Activated CD4-positive, alpha-beta T cell treated with anti-CD3 and anti-CD28 coated beads, Interleukin-2, amount 50 U/mL, for 1 hour (primary cell): ENCODE measurements at regions not wholly inside any gene's neighbourhood (a gene's known extent, or its start where the extent isn't known, plus 50 kb on each side); places are given as distances from the start of the nearest gene placed in this dataset.

Experiments used
- DNase-seq: peaks from one replicate; pipeline ENCODE4 v3.0.0-alpha.2; 2020

DNA sequence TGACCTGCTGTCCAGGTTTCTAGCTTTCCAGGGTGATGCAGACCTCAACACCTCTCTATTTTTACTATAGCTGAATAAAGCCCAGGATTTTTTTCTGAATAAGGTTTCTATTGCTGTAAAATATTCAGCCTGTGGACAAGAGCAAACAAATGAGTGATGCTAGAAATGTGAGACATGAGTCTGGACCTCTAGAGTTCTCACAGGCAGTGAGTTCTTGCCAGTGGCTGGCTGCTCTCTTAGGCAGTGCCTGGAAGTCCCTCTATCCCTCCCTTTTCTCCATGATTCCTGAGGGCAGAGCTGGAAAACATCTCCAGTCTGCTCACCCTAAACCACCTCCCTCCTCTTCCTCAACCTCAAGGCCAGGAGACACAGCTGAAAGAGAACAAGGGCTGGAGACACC, 793.8 kb upstream of the IGFBP3 start:
- no peak for DNase-seq

DNA sequence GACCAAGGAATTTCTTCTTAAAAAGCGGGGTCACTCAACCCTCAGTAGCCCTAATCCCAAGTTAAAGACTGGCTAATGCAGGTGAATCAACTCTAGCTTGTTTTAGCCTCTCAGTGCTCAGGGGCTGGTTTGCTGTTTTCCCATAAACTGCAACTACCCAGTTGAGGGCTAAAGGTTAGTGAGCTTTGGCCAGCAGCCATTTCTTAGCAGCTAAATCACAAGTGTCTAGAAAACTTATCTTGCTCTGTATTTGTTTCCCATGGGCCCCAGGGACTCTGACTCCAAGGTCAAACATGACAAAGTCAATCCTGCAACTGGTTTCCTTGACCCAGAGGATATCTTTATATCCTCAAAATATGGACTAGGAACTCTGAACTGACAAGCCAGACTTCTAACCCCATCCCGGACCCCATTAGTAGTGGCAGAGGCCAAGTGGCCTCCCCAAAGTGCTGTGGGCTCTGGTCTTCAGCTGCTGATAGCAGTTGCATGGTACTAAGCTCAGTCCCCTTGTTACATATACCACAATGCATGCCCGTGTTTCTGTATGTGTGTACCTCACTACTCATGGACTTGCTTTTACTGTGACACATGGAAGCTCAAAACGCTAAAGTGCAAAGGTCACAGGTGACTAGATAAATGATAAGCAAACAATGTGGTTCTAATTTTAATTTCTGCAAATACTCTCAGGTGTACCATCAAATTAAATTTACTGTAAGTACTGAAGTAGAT, 793.0 kb upstream of the IGFBP3 start:
- DNase-seq = no peak

DNA sequence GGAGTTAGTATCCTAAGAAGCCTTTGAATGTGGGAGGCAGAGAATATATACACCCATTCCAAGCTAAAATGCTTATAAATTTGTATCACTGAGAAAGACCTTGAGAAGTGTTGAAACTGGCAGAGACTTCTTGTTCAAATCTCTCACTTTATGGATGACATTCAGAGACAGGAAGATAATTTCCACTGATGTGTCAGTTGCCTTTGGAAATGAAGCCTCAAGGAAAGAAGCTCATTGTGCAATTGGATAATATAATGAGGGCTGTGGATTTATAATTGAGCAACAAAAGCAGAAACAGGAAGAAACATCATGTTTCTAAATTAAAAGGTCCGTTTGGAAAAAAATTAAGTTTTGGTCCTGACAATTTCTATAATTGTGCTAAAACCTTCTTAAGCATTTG, 789.9 kb upstream of the IGFBP3 start:
- DNase-seq = no peak

DNA sequence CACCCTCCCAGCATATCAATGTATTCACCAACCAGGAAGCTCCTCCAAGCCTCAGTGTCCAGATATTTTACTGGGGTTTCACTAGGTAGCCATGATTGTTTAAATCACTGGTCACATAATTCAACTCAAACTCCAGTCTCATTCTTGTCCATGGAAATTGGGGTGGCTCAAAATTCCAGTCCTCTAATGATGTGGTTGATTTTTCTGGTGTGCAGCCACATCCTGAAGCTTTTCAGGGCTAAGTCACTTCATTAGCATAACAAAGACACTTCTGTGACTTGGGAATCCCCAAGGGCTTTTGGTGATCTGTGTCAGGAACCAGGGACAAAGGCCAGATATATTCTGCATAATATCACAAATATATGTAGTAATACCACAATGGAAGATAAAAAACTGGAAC, 786.9 kb upstream of the IGFBP3 start:
- no peak for DNase-seq

DNA sequence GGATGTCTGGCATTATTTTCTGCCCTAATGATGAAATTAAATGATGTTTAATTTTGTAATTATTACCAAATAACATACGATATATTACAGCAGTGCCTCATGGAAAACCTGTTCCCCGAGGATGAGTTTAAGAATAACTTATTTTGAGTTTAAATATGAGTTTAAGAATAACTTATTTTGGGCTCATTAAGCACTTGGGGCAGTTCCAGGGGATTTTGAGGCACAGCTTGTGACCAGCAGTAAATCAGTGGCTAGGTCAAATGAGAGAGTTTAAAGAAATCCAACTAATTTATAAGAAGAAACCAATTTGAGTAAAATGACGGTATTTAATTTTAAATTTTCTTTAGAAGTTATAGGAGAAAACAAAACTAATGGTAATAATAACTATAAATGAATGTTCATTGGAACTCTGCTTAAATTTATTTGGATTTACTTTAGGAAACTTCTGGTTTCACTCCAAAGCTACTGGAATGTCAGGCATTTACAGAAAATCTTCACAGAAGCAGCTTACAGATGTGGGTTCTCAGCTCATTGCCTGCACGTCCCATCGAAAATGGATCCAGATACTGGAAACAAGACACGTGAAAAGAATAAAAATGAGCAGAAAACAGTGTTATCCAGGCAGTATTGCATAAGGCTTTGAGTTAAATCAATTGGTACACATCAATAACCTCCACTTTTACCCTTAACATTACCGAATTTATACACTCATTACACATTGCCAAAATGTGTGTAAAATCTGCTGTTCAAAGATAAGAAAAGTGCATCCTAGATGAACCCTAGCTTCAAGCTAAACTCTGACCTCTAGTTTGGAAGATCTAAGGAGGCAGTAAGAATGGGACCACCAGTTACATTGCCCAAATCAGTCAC, 784.5 kb upstream of the IGFBP3 start:
- DNase-seq = no peak

DNA sequence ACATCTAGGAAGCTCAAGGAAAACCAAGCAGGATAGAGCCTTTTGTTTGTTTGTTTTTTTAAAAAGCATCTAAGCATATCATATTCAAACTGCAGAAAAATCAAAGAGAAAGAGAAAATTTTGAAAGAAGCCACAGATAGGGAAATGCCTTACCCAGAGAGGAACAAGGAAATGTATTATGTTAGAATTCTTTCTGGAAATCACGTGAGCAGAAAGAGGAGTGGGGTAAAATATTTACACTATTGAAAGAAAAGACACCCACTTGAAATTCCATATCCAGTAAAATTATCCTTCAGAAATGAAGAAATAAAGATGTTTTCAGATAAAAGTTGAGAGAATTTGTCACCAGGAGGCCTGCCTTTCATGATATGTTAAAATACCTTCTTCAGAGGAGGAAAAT, 775.7 kb upstream of the IGFBP3 start:
- no peak for DNase-seq

DNA sequence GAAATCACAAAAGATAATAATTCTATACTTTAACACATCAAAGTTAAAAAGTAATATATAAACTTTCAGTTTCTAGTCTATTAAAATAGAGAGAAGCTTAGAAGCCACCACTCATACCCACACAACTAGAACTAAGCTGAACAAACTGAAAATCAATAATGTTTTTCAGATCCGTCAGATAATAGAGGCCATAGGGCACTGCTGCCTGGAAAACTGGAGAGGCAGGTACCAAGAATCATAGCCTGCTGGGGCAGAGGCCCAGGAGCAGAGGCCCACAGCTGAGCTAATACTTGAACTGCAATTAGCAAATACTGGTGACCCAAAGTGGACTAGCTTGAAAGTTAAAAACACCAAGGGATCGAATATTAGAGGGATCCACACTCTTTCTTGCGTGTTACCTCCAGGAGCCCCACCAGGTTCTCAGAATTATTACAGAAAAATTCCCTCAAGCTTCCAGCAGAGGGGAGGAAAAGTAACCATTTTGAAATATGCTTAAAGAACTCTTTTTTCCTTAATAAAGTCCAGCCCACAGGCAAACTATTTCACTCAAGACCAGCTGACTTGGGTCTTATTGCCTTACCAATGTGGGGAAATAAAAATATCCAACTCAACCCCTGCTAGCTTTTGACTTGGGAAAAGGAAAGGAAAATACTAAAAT, 774.1 kb upstream of the IGFBP3 start:
- DNase-seq = no peak

DNA sequence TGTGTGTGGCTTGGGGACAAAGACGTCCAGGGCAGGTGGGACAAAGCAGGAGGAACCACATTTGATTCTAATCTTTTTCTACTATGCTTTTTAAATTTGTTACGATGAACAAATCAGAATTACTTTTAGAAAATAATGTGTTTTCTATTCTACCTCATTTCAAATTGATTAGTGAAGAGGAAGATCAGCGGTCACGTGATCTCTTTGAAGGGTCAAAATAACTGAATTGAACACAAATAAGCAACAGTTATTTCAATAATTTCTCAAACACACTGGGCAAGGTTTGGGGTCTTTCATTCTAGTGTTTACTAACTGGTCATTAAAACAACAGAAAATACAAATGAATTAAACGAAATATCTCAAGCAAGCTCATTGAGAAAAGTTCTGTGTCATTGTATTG, 773.0 kb upstream of the IGFBP3 start:
- DNase-seq = no peak

DNA sequence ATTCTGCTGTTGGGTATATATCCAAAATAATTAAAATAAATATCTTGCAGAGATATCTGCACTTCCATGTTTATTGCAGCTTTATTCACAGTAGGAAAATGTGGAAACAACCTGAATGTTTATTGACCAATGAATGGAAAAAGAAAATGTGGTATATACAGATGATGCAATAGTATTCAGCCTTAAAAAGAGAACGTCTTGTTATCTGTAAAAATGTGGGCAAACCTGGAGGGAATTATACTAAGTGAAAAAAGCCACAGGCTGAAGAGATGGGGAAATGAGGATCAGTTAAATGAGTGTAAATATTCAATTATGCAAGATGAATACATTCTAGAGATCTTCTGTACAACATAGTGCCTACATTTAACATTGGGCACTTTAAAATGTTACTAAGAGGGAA, 766.1 kb upstream of the IGFBP3 start:
- no peak for DNase-seq

DNA sequence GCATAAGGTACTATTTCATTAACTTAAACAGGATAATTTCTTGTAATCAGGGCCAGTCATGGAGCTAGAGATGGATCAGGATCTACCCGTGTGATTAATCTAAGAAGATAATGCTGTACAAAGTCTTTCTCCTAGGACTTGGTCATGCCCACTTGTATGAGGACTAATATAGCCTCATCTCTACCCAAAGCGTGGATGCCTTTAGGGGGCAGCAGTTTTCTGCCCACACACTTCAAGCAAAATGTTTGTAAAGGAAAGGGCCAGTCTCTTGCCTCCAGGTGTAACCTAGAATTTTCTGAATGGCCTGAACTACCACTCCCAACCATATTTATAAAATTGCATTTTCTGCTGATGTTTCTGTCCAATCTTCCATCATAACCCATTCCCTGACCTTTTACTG, 764.0 kb upstream of the IGFBP3 start:
- no peak for DNase-seq

GRCh38 chr7:46682836-46683624, 762.0 kb upstream of the IGFBP3 start:
- no peak for DNase-seq

DNA sequence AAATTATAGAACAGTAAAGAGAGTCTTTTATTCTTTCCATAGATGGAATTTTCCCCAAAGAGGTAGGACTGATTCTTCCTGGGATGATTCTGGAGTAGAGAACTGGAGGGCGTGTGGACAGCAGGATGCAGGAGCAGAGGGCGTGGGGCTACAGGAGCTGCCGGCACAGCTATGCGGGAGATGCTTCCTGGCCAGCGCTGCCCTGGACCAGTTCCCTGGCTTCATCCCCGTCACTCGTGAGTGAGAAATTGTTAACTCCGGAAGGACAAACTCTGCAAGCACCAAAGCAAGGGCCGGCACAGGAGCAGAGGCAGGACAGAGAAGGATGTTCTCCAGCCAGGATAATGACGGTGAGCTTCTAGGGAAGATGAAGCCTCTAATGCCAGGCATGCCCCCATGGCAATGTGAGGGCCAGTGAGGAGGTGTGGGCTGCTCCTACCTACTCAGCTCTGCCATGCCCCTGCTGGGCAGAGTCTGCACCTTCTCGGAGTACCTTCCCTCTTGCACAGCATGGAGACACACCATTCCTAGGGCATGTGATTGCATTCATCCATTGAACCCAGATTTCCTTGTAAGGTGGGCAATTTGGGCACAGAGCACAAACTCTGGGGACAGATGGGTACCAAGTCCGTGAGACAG, 760.9 kb upstream of the IGFBP3 start:
- no peak for DNase-seq

DNA sequence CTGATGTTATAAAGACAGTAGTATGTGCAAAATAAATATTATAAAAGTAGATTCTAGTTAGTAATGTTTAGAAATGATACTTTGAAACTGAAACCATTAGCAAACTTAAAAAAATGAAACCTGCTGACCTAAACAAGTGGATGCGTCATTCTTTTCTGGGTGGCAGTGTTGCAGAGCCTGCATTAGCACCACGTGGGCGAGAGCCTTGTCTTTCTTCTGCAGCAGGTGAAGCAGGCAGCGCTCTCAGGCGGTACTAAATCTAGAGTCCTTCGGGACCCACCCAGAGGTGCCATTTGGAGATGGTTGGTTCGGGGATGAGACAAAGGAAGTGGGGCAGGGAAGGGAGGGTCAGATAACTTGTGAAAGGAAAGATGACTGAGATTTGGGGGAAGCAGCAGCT, 759.1 kb upstream of the IGFBP3 start:
- DNase-seq = no peak

DNA sequence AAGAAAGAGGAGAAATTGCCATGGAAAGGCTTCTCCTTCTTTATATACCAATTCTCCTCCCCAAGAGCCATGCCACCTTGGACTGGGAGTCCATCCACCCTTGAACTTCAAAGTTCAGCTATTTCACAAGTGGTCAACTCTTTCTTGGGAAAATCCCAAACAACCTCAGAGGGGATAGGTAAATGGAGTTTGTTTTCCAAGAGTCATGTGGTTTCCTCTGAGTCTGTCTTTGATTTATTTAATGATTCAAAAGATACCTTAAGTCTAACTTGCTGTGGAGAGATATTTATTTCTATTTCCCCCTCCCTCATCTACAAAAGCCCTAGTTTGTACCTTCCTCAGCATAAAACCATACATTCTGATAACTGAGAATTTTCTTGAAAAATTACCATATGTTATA, 758.6 kb upstream of the IGFBP3 start:
- DNase-seq = no peak

DNA sequence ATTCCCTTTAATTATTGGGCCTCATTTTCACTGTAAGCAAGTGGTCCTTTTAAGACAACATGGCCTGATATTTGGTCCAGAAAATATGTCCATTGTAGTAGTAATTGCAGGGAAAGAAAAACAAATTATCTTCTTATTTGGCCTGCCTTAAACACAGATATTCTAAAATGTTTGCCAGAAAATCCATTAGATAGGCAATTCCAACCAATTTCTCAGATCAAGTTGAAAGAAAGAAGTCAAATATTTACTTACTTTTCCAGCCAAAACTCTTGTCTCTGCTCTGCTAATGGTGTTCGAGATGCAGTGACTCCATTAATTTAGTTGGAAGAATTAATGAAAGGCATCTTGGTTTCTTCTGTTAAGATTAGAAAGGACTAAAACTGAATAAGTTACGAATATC, 757.3 kb upstream of the IGFBP3 start:
- DNase-seq = no peak

GRCh38 chr7:46675456-46675855, 754.4 kb upstream of the IGFBP3 start:
- DNase-seq = no peak

DNA sequence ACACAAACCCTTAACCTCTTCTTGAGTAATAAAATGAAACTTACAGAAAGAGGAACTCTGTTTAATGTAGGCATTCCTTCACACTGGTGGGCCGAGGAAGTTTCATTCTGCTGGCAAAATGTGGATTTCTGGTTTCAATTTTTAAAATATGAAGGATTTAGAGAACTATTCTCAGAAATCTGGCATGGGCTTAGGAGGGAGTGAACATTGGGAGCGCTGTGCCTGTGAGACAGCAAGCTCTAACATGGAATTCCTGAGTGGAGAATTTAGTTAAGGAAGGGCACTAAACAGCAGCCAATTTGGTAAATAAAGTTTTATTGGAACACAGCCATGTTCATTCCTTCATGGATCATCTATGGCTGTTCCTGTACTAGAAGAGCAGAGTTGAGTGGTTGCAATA, 751.8 kb upstream of the IGFBP3 start:
- no peak for DNase-seq

- no peak for DNase-seq
These were observed 750.2 kb upstream of the IGFBP3 start for GRCh38 chr7:46671108-46671769.

- no peak for DNase-seq
These were observed 748.0 kb upstream of the IGFBP3 start for GRCh38 chr7:46669028-46669427.

- DNase-seq = no peak
These were observed 743.4 kb upstream of the IGFBP3 start for GRCh38 chr7:46664453-46664852.

GRCh38 chr7:46663025-46663424, 742.0 kb upstream of the IGFBP3 start:
- DNase-seq = no peak

GRCh38 chr7:46661431-46661830, 740.4 kb upstream of the IGFBP3 start:
- no peak for DNase-seq
